ENCODE measurements at regions not wholly inside any gene's neighbourhood (a gene's known extent, or its start where the extent isn't known, plus 50 kb on each side); places are given as distances from the start of the nearest gene placed in this dataset.

DNA sequence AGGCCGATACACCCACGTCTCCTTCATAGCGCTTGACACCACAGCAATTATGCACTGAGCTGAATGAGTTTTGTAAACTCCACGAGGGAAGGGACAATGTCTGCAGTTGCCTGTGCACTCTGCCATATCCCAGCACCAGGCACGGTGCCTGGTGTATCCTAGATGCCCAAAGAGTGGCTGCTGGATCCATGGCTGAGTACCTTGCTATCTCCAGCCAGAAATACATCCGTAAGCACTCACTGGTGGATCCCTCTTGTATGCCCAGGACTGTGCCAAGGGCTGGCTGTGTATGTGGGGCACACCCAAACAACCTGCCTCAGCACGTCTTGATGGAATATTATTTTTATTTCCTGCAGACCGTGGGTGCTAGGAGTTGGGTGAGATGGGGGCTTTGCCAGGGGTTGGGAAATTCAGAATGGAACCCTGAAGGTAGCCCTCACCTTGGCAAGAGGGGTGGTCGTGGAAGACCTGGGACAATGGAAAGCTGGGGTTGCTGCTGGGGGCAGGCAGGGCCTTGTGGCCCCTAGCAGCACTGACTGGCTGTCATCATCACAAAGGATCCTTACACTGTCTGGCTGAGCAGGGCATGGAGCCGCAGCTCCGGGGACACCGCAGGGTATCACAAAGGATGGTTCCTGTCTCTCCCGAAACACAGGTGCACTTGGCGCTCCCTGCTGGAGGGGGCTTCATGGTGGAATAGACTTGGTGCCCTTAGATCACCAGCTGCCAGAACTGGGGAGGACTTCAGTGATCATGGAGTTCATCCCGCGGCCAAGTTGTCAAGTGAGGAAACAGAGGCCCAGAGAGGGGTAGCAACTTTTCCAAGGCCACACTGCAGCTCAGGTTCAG lies 131.3 kb downstream of the URI1 start:
- no peak overlapping the region for H3K4me3 ChIP-seq (ENCODE audit: low read depth in 1 of 3, low read length in 3 of 3)
- TF ChIP-seq SP1 (IDR thresholded peaks at IDR 0.05) (no peak), JUND (IDR thresholded peaks at IDR 0.05) (no peak), NR2F2 (IDR thresholded peaks at IDR 0.05) (no peak), RXRA (IDR thresholded peaks at IDR 0.05) (no peak), FOXA2 (IDR thresholded peaks at IDR 0.05) (no peak), TAF1 (conservative IDR thresholded peaks at IDR 0.05) (no peak), FOXA1 (IDR thresholded peaks at IDR 0.05) (no peak), HNF4A (conservative IDR thresholded peaks at IDR 0.05) (no peak), YY1 (IDR thresholded peaks at IDR 0.05) (no peak), RAD21 (IDR thresholded peaks at IDR 0.05) (no peak), GABPA (IDR thresholded peaks at IDR 0.05 in 1 of 2, conservative IDR thresholded peaks at IDR 0.05 in 1 of 2) (no peak)
- TF ChIP-seq, protein P1, sequence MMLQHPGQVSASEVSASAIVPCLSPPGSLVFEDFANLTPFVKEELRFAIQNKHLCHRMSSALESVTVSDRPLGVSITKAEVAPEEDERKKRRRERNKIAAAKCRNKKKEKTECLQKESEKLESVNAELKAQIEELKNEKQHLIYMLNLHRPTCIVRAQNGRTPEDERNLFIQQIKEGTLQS (IDR thresholded peaks at IDR 0.05) = no peak
- TF ChIP-seq, protein P2, sequence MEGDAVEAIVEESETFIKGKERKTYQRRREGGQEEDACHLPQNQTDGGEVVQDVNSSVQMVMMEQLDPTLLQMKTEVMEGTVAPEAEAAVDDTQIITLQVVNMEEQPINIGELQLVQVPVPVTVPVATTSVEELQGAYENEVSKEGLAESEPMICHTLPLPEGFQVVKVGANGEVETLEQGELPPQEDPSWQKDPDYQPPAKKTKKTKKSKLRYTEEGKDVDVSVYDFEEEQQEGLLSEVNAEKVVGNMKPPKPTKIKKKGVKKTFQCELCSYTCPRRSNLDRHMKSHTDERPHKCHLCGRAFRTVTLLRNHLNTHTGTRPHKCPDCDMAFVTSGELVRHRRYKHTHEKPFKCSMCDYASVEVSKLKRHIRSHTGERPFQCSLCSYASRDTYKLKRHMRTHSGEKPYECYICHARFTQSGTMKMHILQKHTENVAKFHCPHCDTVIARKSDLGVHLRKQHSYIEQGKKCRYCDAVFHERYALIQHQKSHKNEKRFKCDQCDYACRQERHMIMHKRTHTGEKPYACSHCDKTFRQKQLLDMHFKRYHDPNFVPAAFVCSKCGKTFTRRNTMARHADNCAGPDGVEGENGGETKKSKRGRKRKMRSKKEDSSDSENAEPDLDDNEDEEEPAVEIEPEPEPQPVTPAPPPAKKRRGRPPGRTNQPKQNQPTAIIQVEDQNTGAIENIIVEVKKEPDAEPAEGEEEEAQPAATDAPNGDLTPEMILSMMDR (IDR thresholded peaks at IDR 0.05; ENCODE audit: low read depth, low read length, missing input control) = no peak
- TF ChIP-seq, protein P3, sequence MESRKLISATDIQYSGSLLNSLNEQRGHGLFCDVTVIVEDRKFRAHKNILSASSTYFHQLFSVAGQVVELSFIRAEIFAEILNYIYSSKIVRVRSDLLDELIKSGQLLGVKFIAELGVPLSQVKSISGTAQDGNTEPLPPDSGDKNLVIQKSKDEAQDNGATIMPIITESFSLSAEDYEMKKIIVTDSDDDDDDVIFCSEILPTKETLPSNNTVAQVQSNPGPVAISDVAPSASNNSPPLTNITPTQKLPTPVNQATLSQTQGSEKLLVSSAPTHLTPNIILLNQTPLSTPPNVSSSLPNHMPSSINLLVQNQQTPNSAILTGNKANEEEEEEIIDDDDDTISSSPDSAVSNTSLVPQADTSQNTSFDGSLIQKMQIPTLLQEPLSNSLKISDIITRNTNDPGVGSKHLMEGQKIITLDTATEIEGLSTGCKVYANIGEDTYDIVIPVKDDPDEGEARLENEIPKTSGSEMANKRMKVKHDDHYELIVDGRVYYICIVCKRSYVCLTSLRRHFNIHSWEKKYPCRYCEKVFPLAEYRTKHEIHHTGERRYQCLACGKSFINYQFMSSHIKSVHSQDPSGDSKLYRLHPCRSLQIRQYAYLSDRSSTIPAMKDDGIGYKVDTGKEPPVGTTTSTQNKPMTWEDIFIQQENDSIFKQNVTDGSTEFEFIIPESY (IDR thresholded peaks at IDR 0.05) = no peak
- TF ChIP-seq, protein P4, sequence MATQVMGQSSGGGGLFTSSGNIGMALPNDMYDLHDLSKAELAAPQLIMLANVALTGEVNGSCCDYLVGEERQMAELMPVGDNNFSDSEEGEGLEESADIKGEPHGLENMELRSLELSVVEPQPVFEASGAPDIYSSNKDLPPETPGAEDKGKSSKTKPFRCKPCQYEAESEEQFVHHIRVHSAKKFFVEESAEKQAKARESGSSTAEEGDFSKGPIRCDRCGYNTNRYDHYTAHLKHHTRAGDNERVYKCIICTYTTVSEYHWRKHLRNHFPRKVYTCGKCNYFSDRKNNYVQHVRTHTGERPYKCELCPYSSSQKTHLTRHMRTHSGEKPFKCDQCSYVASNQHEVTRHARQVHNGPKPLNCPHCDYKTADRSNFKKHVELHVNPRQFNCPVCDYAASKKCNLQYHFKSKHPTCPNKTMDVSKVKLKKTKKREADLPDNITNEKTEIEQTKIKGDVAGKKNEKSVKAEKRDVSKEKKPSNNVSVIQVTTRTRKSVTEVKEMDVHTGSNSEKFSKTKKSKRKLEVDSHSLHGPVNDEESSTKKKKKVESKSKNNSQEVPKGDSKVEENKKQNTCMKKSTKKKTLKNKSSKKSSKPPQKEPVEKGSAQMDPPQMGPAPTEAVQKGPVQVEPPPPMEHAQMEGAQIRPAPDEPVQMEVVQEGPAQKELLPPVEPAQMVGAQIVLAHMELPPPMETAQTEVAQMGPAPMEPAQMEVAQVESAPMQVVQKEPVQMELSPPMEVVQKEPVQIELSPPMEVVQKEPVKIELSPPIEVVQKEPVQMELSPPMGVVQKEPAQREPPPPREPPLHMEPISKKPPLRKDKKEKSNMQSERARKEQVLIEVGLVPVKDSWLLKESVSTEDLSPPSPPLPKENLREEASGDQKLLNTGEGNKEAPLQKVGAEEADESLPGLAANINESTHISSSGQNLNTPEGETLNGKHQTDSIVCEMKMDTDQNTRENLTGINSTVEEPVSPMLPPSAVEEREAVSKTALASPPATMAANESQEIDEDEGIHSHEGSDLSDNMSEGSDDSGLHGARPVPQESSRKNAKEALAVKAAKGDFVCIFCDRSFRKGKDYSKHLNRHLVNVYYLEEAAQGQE (IDR thresholded peaks at IDR 0.05) = no peak
- H3K9me3 ChIP-seq (ENCODE audit: control insufficient read depth in 4 of 4, low read length in 3 of 4) = no peaks in the 10 kb centered on the region
- WGBS = 90% methylated on average over 16 of the region's 16 CpGs
- H3K4me1 ChIP-seq (ENCODE audit: control insufficient read depth in 4 of 4, insufficient read depth in 4 of 4, low read length in 3 of 4) = no peaks in the 10 kb centered on the region
- no peaks in the 10 kb centered on the region for H3K36me3 ChIP-seq (ENCODE audit: control insufficient read depth in 4 of 4, insufficient read depth in 3 of 4, low read depth in 1 of 4, low read length in 3 of 4)
- H3K9ac ChIP-seq (ENCODE audit: low read depth in 1 of 2, low read length in 2 of 2) = no peak overlapping the region
- H3K27ac ChIP-seq (ENCODE audit: low read depth in 1 of 2, low read length in 2 of 2) = no peak overlapping the region
- no peak for DNase-seq (ENCODE audit: low spot score)
- no peaks in the 10 kb centered on the region for H3K27me3 ChIP-seq (ENCODE audit: control insufficient read depth in 4 of 4, insufficient read depth in 4 of 4, low read length in 3 of 4)

DNA sequence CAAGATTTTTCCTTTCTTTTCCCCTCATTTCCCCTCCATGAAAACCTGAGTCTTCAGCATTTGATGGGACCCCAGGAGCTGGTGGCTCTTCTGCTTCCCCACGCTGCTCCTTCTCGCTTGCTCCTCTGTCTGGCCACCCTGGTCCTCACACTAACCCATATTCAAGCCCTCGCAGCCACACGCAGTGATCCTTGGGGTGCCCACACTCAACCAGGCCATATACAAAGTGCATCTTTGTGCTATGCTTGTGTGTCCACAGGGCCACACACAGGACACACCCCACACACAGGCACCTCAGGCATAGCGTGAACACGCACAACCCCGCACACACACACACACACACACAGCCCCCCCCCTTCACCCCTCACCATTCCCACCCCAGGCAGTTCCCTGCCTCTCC lies 132.1 kb downstream of the URI1 start:
- no peaks in the 10 kb centered on the region for H3K36me3 ChIP-seq (ENCODE audit: control insufficient read depth in 4 of 4, insufficient read depth in 3 of 4, low read depth in 1 of 4, low read length in 3 of 4)
- H3K27ac ChIP-seq (ENCODE audit: low read depth in 1 of 2, low read length in 2 of 2) = no peak overlapping the region
- H3K9ac ChIP-seq (ENCODE audit: low read depth in 1 of 2, low read length in 2 of 2) = no peak overlapping the region
- H3K9me3 ChIP-seq (ENCODE audit: control insufficient read depth in 4 of 4, low read length in 3 of 4) = no peaks in the 10 kb centered on the region
- DNase-seq (ENCODE audit: low spot score) = no peak
- H3K4me3 ChIP-seq (ENCODE audit: low read depth in 1 of 3, low read length in 3 of 3) = no peak overlapping the region
- WGBS = 92% methylated on average over 7 of the region's 7 CpGs
- no peaks in the 10 kb centered on the region for H3K27me3 ChIP-seq (ENCODE audit: control insufficient read depth in 4 of 4, insufficient read depth in 4 of 4, low read length in 3 of 4)
- no peaks in the 10 kb centered on the region for H3K4me1 ChIP-seq (ENCODE audit: control insufficient read depth in 4 of 4, insufficient read depth in 4 of 4, low read length in 3 of 4)
- no peak for TF ChIP-seq TAF1 (conservative IDR thresholded peaks at IDR 0.05)
- TF ChIP-seq, protein P5, sequence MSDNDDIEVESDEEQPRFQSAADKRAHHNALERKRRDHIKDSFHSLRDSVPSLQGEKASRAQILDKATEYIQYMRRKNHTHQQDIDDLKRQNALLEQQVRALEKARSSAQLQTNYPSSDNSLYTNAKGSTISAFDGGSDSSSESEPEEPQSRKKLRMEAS (IDR thresholded peaks at IDR 0.05) = no peak
- TF ChIP-seq, protein P2 (IDR thresholded peaks at IDR 0.05; ENCODE audit: low read depth, low read length, missing input control) = no peak
- TF ChIP-seq FOXA2 (IDR thresholded peaks at IDR 0.05) = no peak
- TF ChIP-seq JUND (IDR thresholded peaks at IDR 0.05) = no peak
- TF ChIP-seq, protein P1 (IDR thresholded peaks at IDR 0.05) = no peak
- TF ChIP-seq SP1 (IDR thresholded peaks at IDR 0.05) = no peak
- no peak for TF ChIP-seq HNF4G (IDR thresholded peaks at IDR 0.05)
- no peak for TF ChIP-seq EGR1 (IDR thresholded peaks at IDR 0.05; ENCODE audit: low read depth in 2 of 2)
- no peak for TF ChIP-seq RXRA (IDR thresholded peaks at IDR 0.05)
- no peak for TF ChIP-seq FOXA1 (IDR thresholded peaks at IDR 0.05)
- TF ChIP-seq GABPA (IDR thresholded peaks at IDR 0.05 in 1 of 2, conservative IDR thresholded peaks at IDR 0.05 in 1 of 2) = no peak

Data from liver (tissue), 8 donors.